ENCODE measurements at regions not wholly inside any gene's neighbourhood (a gene's known extent, or its start where the extent isn't known, plus 50 kb on each side); places are given as distances from the start of the nearest gene placed in this dataset.

DNA sequence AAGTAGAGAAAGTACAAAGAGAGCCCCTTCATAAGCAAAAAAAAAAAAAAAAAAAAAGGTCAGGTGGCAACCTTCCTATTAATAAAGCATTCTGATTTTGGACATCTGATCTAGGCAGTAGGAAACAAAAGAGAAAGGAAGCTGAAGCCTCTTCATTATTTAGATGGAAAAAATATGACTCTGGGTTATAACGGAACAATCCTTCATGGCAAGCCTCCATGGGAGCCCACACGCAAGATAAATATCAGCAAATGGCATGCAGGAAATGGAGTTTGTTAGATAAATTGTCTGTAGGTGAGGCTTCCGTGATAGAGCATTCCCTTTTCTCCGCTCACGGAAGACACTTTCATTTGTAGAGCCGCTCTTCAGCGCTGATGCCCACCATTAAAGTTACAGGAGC, 381.0 kb downstream of the TTLL7 start:
- no peak for TF ChIP-seq POLR2AphosphoS5 (IDR thresholded peaks at IDR 0.05)
- TF ChIP-seq, protein P1, sequence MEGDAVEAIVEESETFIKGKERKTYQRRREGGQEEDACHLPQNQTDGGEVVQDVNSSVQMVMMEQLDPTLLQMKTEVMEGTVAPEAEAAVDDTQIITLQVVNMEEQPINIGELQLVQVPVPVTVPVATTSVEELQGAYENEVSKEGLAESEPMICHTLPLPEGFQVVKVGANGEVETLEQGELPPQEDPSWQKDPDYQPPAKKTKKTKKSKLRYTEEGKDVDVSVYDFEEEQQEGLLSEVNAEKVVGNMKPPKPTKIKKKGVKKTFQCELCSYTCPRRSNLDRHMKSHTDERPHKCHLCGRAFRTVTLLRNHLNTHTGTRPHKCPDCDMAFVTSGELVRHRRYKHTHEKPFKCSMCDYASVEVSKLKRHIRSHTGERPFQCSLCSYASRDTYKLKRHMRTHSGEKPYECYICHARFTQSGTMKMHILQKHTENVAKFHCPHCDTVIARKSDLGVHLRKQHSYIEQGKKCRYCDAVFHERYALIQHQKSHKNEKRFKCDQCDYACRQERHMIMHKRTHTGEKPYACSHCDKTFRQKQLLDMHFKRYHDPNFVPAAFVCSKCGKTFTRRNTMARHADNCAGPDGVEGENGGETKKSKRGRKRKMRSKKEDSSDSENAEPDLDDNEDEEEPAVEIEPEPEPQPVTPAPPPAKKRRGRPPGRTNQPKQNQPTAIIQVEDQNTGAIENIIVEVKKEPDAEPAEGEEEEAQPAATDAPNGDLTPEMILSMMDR (IDR thresholded peaks at IDR 0.05) = no peak
